SJCRH30 (cell line): ENCODE measurements at regions not wholly inside any gene's neighbourhood (a gene's known extent, or its start where the extent isn't known, plus 50 kb on each side); places are given as distances from the start of the nearest gene placed in this dataset.

Source experiments
- DNase-seq, 2 experiments: peaks; one replicate each; pipeline ENCODE4 v3.0.0-alpha.2; 2015 to 2020
- H3K27ac ChIP-seq: fragments of 250-450 bp; sonication (Bioruptor Pico); 2 replicates; pipeline ENCODE4 v1.5.1; 2020; ENCODE audit warnings: mild to moderate bottlenecking, moderate library complexity
- H3K27me3 ChIP-seq: fragments of 250-450 bp; sonication (Bioruptor Pico); 2 replicates; pipeline ENCODE4 v1.5.1; 2020; ENCODE audit warnings: mild to moderate bottlenecking, moderate library complexity
- H3K36me3 ChIP-seq: fragments of 250-450 bp; sonication (Bioruptor Pico); 2 replicates; pipeline ENCODE4 v1.5.1; 2020; ENCODE audit warnings: mild to moderate bottlenecking, moderate library complexity
- H3K4me1 ChIP-seq: fragments of 250-450 bp; sonication (Bioruptor Pico); 2 replicates; pipeline ENCODE4 v1.5.1; 2020; ENCODE audit warnings: mild to moderate bottlenecking, moderate library complexity
- H3K4me3 ChIP-seq: fragments of 250-450 bp; sonication (Bioruptor Pico); 2 replicates; pipeline ENCODE4 v1.5.1; 2020; ENCODE audit warnings: mild to moderate bottlenecking, moderate library complexity
- H3K9me3 ChIP-seq: fragments of 250-450 bp; sonication (Bioruptor Pico); replicated peaks from 2 replicates; pipeline ENCODE4 v1.5.1; 2020; ENCODE audit warnings: mild to moderate bottlenecking, moderate library complexity

DNA sequence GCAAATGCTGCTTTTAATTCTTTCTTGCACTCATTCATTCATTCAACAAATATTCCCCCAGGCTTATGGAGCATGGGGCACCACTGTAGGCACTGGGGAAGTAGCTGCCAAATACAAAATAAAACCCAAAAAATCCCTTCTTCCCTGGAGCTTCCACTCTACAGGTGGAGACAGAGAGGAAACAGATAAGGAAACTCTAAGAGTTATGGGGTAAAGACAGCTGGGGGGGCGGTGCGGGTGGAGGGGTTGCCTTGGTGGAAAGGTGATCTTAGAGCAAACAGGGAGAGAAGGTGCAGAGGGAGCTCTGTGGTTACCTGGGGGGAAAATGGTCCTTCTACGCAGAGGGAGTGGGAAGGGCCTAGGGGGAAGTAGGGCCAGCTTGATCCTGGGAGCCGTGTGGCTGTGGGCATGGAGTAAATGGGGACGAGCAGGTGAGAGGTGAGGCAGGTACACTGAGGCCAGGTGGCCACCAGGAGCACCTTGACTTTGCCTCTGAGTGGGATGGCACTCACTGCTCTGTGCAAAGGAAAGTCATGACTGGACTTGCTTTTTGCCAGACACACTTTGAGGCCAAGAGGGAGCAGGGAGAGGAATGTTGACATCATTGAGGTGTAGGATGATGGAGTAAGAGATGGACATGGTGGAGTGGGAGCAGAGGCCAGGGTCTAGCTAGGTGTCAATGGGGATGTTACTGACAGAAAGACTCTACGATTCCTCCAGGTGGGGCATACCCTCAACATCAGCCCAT is 152.0 kb downstream of the ETS2 start:
- Histone ChIP-seq H3K4me1 (no peaks in the 10 kb centered on the region), H3K4me3 (no peak overlapping the region), H3K27me3 (no peaks in the 10 kb centered on the region), H3K36me3 (no peaks in the 10 kb centered on the region), H3K9me3 (no peaks in the 10 kb centered on the region), H3K27ac (no peak overlapping the region)
- DNase-seq: no peak

DNA sequence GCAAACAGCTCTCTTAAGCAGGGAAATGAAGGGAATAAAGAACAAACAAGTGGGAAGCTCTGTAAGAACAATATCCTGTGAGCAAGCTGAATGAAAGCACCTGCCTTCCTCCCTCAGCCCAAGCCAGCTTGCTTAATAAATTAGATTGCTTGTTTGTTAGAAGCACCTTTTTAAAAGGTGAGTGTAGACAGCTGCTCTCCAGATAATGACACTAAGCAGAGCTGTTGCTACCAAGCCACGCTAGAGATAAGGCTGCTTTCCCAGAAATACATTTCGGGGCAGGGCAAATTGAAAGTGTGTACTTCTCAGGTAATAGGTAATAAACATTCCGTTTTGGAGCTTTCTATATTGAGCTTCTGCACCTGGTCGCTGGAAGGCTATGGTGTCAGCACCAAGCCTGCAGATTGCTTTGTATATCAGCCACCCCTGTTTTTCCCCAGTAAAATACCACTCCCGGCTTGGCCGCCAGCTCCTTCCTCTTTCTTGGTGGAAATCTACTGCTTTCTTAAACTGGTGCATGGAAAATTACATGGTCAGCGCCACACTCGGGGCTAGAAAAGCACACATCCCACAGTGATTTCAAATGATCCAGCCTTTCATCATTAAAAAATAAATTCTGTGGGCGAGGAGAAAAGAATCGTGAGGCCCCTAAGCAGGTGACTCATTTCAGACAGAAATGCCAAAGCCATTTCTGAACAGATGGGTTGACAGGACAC is 151.3 kb downstream of the ETS2 start:
- no peak for DNase-seq
- Histone ChIP-seq H3K27ac (no peak overlapping the region), H3K36me3 (no peaks in the 10 kb centered on the region), H3K9me3 (no peaks in the 10 kb centered on the region), H3K4me1 (no peaks in the 10 kb centered on the region), H3K27me3 (no peaks in the 10 kb centered on the region), H3K4me3 (no peak overlapping the region)

DNA sequence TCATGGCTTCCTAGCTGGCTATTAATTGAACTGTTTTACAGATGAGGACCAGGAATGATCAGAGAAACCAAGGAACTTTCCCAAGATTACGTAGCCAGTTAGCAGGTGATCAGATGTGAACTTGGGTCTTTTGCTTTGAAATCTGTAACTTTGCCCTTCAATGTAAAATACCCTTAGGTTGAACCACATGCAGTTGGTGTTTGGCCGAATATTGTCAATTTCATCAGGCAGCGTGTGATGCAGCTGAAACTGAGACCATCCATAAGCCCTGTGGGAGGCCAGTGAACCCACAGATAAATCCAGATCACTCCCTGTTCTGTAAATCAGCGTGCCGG is 150.8 kb downstream of the ETS2 start:
- H3K36me3 ChIP-seq: no peaks in the 10 kb centered on the region
- H3K27ac ChIP-seq: no peak overlapping the region
- DNase-seq: no peak
- H3K9me3 ChIP-seq: no peaks in the 10 kb centered on the region
- no peak overlapping the region for H3K4me3 ChIP-seq
- no peaks in the 10 kb centered on the region for H3K4me1 ChIP-seq
- H3K27me3 ChIP-seq: no peaks in the 10 kb centered on the region

DNA sequence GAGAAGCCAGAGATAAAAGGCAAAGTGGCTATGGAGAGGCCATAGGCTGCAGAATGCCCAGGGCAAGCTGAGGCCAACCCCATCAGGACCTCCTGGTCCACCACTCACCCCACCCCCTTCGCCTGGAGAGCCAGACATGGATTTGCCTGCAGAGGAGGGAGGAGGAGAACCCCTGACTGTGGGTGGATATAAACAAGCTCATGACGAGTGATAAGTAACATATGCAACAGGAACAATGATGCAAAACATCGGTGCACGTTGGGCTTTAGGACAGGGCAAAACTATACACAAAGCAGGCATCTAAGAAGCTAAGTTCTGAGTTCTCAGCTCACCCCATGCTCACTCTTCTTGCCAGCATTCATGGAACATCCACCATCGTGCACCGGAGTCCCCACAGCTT is 150.3 kb downstream of the ETS2 start:
- Histone ChIP-seq H3K27me3 (no peaks in the 10 kb centered on the region), H3K4me1 (no peaks in the 10 kb centered on the region), H3K36me3 (no peaks in the 10 kb centered on the region), H3K4me3 (no peak overlapping the region), H3K27ac (no peak overlapping the region), H3K9me3 (no peaks in the 10 kb centered on the region)
- DNase-seq: no peak

DNA sequence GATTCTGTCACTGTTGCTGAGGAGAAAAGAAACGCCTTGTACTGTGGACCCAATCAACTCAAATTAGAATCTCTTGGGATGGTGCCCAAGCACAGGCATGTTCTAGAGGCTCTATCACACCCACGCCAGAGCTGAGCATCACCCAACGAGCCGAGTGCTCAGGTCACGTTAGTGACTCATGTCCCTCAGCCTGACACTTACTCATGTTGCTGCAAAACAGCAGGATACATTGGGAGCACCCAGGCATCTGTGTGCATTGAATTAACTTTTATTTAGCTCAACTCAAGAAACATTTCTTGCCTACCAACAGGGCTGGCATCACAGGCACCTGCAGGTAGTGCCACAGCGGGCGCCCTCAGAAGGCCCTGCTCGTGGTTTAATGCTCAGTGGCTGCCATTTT is 149.8 kb downstream of the ETS2 start:
- DNase-seq: no peak
- Histone ChIP-seq H3K27me3 (no peaks in the 10 kb centered on the region), H3K4me3 (no peak overlapping the region), H3K4me1 (no peaks in the 10 kb centered on the region), H3K9me3 (no peaks in the 10 kb centered on the region), H3K27ac (no peak overlapping the region), H3K36me3 (no peaks in the 10 kb centered on the region)

DNA sequence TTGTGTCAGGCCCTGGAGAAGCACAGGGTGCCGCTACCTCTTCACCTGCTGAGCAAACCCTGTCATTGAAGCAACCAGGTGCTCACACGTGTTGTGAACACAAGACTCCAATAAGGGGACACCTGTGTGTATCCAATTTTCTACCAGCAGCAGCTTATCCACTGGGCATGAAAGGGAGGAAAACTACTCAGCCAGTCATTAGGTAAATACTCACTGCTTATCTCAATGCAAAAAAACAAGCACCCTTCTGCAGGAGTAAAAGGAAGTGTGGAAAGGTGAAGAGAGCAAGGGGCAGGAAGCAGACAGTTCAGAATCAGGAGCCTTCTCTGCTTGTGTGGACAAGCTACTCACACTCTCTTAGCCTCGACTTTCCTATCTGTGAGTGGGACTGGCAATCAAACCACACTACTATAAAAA is 148.9 kb downstream of the ETS2 start:
- DNase-seq: no peak
- Histone ChIP-seq H3K36me3 (no peaks in the 10 kb centered on the region), H3K27ac (no peak overlapping the region), H3K9me3 (no peaks in the 10 kb centered on the region), H3K4me3 (no peak overlapping the region), H3K4me1 (no peaks in the 10 kb centered on the region), H3K27me3 (no peaks in the 10 kb centered on the region)

DNA sequence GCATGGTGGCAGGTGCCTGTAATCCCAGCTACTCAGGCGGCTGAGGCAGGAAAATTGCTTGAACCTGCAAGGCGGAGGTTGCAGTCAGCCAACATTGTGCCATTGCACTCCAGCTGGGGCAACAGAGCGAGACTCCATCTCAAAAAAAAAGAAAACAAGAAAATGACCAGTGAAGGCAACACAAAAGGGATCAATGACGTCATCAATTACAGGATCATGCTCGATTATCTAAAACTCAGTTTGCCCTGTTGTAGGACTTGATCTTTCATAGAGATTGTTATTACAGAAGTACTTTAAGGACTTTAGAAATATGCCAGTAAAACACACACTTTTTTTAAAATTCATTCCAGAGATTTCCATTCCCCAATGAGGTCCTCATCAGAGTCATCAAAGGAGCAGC is 147.8 kb downstream of the ETS2 start:
- Histone ChIP-seq H3K36me3 (no peaks in the 10 kb centered on the region), H3K9me3 (no peaks in the 10 kb centered on the region), H3K4me3 (no peak overlapping the region), H3K4me1 (no peaks in the 10 kb centered on the region), H3K27ac (no peak overlapping the region), H3K27me3 (no peaks in the 10 kb centered on the region)
- DNase-seq: no peak

DNA sequence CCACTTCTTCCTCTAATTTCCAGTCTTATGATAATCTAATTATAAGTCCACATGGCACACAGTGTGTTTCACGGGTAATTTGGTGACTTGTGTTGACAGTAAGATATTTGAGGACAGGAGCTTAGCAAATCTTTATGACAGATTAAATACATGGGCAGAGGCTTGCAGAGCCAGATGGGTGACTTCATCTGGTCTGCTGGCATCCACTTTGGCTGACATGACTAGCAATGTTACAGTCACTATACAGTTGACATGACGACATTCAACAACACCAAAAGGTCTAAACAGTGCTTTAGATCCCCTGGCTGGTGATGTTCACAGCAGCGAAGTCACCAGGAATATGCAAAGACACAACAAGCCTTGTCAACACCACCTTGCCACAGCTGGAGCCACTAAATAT is 147.2 kb downstream of the ETS2 start:
- Histone ChIP-seq H3K4me1 (no peaks in the 10 kb centered on the region), H3K4me3 (no peak overlapping the region), H3K36me3 (no peaks in the 10 kb centered on the region), H3K27ac (no peak overlapping the region), H3K27me3 (no peaks in the 10 kb centered on the region), H3K9me3 (no peaks in the 10 kb centered on the region)
- DNase-seq: no peak

DNA sequence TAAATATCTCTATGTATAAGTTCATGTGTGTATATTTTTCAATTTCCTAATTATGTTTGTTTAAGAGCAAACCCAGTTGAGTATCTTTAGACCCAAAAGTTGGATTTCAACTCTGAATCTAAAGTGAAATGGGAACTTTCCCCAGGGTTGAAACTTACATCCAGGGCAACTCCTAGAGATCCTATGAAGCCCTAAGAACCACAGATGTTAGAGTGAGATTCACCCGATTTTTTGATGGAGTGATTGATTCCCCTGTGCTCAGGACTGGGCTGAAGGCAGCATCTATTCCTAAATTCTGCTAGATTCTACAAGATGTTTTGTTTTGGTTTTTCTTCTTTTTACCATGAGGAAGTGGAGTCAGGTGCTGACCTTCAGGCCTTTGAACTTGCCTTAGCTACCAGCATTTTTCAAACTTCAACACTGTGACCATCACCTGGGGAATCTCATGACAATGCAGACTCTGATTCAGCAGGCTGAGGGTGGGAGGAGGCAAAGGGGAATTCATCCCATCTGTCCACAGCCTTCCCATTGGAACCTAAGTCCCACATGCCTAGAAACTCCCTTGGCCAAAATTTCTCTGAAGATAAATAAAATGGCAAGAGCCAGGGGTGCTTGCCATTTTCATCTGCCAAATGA is 145.5 kb downstream of the ETS2 start:
- DNase-seq: no peak
- no peaks in the 10 kb centered on the region for H3K4me1 ChIP-seq
- H3K4me3 ChIP-seq: no peak overlapping the region
- no peaks in the 10 kb centered on the region for H3K27me3 ChIP-seq
- H3K36me3 ChIP-seq: no peaks in the 10 kb centered on the region
- H3K9me3 ChIP-seq: no peaks in the 10 kb centered on the region
- H3K27ac ChIP-seq: no peak overlapping the region

DNA sequence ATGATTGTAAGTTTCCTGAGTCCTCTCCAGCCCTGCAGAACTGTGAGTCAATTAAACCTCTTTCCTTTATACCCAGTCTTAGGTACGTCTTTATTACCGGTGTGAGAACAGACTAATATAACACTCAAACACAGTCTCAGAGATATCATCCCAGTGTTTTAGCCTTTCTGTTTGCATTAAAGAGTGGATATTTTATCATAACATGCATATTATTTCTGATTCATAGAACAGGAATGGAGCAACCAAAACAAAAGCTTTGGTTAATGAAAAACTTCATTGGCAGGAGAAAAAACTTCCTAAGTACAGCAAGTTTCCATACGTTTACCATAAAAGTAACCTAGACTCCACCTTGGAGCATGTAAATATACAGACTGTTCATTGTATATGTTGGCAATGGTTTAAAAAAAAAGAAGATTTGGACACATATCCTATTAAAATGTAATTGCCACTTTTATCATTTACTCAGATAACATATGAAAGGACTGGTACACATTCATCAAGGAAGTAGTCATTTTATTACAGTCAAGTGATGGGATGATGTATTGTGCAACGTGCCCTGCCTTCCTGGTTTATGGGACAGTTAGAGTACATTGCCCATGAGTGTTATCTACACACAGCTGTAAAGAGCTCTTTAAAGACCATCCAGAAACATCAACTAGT is 144.8 kb downstream of the ETS2 start:
- no peak for DNase-seq
- H3K36me3 ChIP-seq: no peaks in the 10 kb centered on the region
- H3K27me3 ChIP-seq: no peaks in the 10 kb centered on the region

DNA sequence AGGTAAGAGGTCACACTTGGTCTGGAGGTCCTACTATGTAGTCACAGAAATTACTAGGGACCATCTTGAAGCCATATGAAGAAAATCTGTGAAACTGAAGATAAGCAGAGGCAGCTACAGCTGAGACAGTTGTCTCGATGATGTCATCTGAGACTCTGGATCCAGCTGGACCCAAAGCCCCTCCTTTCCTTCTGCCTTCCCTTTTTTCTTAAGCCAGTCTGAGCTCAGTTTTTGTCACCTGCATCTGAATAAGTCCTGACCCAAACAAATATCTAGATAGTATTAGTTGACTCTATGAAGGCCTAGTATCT is 143.3 kb downstream of the ETS2 start:
- no peak for DNase-seq
- H3K9me3 ChIP-seq: no peaks in the 10 kb centered on the region
- H3K4me3 ChIP-seq: no peak overlapping the region
- H3K27me3 ChIP-seq: no peaks in the 10 kb centered on the region
- no peaks in the 10 kb centered on the region for H3K36me3 ChIP-seq
- H3K27ac ChIP-seq: no peak overlapping the region
- no peaks in the 10 kb centered on the region for H3K4me1 ChIP-seq

More for the DNA sequence above, 144.8 kb downstream of the ETS2 start:
- Histone ChIP-seq H3K27ac (no peak overlapping the region), H3K4me3 (no peak overlapping the region), H3K4me1 (no peaks in the 10 kb centered on the region), H3K9me3 (no peaks in the 10 kb centered on the region)

DNA sequence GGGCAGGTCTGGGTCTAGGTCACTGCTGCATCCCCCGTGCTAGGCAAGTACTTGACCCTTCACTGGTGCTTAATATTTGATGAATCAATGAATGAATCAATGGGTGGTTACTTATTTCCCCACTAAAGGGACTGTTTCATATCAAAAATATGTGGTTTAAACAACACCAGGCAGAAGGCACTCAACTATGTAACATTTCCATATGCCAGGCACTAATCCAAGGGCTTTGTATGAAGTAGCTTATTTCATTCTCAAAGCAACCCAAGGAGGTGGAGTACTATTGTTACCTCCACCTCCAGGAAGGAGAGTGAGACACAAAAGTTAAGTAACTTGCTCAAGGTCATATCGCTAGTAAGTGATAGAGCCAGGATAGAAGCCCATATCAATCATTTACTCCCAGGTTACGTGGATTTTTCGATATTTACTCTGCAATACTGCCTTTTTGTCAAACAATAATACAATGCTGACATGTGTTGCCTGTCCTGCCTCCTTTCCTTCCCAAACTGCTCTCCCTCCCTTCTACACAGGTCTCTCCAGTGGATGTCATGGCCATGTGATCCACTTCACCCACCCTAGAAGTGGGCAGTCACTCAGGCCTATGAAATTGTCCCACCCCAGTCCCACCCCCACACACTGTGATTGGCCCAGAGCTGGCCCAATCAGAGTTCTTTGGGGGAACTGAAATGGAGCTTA is 142.8 kb downstream of the ETS2 start:
- Histone ChIP-seq H3K9me3 (no peaks in the 10 kb centered on the region), H3K36me3 (no peaks in the 10 kb centered on the region), H3K27me3 (no peaks in the 10 kb centered on the region), H3K4me1 (no peaks in the 10 kb centered on the region), H3K4me3 (no peak overlapping the region), H3K27ac (no peak overlapping the region)
- no peak for DNase-seq

DNA sequence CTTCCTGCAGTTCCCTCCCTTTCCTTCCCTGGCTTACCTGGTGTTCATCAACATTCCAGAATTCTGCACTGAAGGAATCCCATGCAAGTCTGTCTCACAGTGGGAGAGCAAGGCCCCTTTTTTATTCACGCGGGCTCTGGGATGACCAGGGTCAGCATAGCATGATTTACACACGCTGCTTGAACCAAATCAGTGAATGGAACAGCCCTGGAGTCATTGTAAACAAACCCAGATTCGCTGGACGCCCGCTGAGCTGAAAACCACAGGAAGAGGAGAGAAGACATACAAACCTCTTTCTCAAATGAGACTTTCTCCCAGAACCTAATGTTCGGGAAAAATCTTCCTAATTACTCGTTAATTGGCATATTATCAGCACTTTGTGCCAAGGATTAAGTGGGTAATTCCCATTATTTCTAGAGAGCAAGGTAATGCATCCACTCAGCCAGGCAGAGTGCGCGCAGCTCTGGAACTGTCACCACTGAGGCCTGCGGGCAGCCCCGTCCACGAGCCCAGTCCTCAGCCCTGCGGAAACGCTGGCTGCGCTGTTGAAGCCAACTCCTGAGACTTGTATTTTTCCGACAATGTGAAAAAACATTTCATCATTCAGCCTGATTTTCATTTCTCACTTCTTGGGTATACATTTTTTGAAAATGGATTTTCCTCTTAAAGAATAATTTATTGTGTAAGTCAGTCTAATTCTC is 140.0 kb downstream of the ETS2 start:
- Histone ChIP-seq H3K27ac (no peak overlapping the region), H3K9me3 (no peaks in the 10 kb centered on the region), H3K4me1 (no peaks in the 10 kb centered on the region), H3K36me3 (no peaks in the 10 kb centered on the region), H3K4me3 (no peak overlapping the region), H3K27me3 (no peaks in the 10 kb centered on the region)
- DNase-seq: no peak

DNA sequence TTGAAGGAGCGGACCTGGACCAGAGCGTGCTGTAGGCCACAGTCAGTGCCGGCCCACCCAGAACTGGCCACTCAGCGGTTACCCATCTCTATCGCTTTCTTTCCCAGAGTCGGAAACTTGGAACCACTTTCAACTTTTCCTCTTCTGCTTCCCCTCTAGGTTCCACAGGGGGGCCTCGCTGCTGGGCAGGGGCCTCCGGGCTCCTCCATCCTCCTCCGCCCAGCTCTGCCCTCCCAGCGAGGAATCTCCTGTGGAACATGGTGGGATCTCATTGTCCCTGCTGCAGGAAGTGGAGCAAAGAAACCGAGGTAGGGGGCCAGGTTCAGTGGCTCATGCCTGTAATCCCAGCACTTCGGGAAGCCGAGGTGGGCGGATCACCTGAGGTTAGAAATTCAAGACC is 139.2 kb downstream of the ETS2 start:
- no peak overlapping the region for H3K4me3 ChIP-seq
- DNase-seq: no peak
- no peaks in the 10 kb centered on the region for H3K36me3 ChIP-seq
- no peaks in the 10 kb centered on the region for H3K4me1 ChIP-seq
- no peaks in the 10 kb centered on the region for H3K27me3 ChIP-seq
- no peaks in the 10 kb centered on the region for H3K9me3 ChIP-seq
- H3K27ac ChIP-seq: no peak overlapping the region
